ENCODE measurements at regions not wholly inside any gene's neighbourhood (a gene's known extent, or its start where the extent isn't known, plus 50 kb on each side); places are given as distances from the start of the nearest gene placed in this dataset.

GRCh38 chr13:89951341-89951740, 1396.1 kb upstream of the MIR17HG start:
- Histone ChIP-seq H3K9me2 (replicated peaks; ENCODE audit: low read length) (no peaks in the 10 kb centered on the region), H3K4me3 (ENCODE audit: low read length) (no peak overlapping the region), H3K9ac (ENCODE audit: low read length) (no peak overlapping the region), H3K27me3 (ENCODE audit: low read length) (no peaks in the 10 kb centered on the region), H3K9me3 (ENCODE audit: low read length) (no peaks in the 10 kb centered on the region), H2AFZ (ENCODE audit: low read length) (no peak overlapping the region), H3K27ac (ENCODE audit: low read length) (no peak overlapping the region), H3K4me2 (ENCODE audit: low read length) (no peak overlapping the region), H3K79me2 (ENCODE audit: low read length) (no peaks in the 10 kb centered on the region), H4K20me1 (ENCODE audit: low read length) (no peaks in the 10 kb centered on the region), H3K36me3 (ENCODE audit: low read depth, low read length) (no peaks in the 10 kb centered on the region), H3F3A (ENCODE audit: low read length, unreplicated experiment) (no peaks in the 10 kb centered on the region), H3K4me1 (ENCODE audit: insufficient read depth, low read length) (no peaks in the 10 kb centered on the region)
- TF ChIP-seq CTCF (conservative IDR thresholded peaks at IDR 0.05; ENCODE audit: low read depth, low read length), result no peak
- no peak for TF ChIP-seq EZH2phosphoT487 (IDR thresholded peaks at IDR 0.05; ENCODE audit: borderline replicate concordance, low read length)
- no peak for TF ChIP-seq EZH2 (IDR thresholded peaks at IDR 0.05; ENCODE audit: low read length, unreplicated experiment)
- DNase-seq (no peak), ATAC-seq (no peak)
- ChIA-PET POLR2A (ENCODE audit: unreplicated experiment) (interaction anchor here (0.5 kb wide), 1 partner anchor 627 kb away, joined by 3 read pairs; no protein-coding TSS in a partner anchor), CTCF (no interaction called here)
- intact Hi-C loops (cut with micrococcal nuclease), result loop anchor here (10.0 kb wide), 2 partner anchors 103 to 413 kb away; no protein-coding TSS in a partner anchor
- BruUV-seq (replicated peaks), result no TSS peak

GRCh38 chr13:89953581-89953980, 1393.9 kb upstream of the MIR17HG start:
- CTCF ChIA-PET, result no interaction called here
- Histone ChIP-seq H3K79me2 (ENCODE audit: low read length) (no peaks in the 10 kb centered on the region), H3K9ac (ENCODE audit: low read length) (no peak overlapping the region), H3K27ac (ENCODE audit: low read length) (no peak overlapping the region), H3K4me2 (ENCODE audit: low read length) (no peak overlapping the region), H3F3A (ENCODE audit: low read length, unreplicated experiment) (no peaks in the 10 kb centered on the region), H3K9me2 (replicated peaks; ENCODE audit: low read length) (no peaks in the 10 kb centered on the region), H3K9me3 (ENCODE audit: low read length) (no peaks in the 10 kb centered on the region), H3K36me3 (ENCODE audit: low read depth, low read length) (no peaks in the 10 kb centered on the region), H4K20me1 (ENCODE audit: low read length) (no peaks in the 10 kb centered on the region), H3K4me3 (ENCODE audit: low read length) (no peak overlapping the region), H3K27me3 (ENCODE audit: low read length) (no peaks in the 10 kb centered on the region), H2AFZ (ENCODE audit: low read length) (no peak overlapping the region), H3K4me1 (ENCODE audit: insufficient read depth, low read length) (no peaks in the 10 kb centered on the region)
- TF ChIP-seq EZH2phosphoT487 (IDR thresholded peaks at IDR 0.05; ENCODE audit: borderline replicate concordance, low read length) (no peak), EZH2 (IDR thresholded peaks at IDR 0.05; ENCODE audit: low read length, unreplicated experiment) (no peak), CTCF (conservative IDR thresholded peaks at IDR 0.05; ENCODE audit: low read depth, low read length) (no peak)
- BruUV-seq (replicated peaks), result no TSS peak
- intact Hi-C loops (cut with micrococcal nuclease), result loop anchor here (10.0 kb wide), 2 partner anchors 101 to 411 kb away; no protein-coding TSS in a partner anchor
- POLR2A ChIA-PET (ENCODE audit: unreplicated experiment), result no interaction called here
- ATAC-seq (no peak), DNase-seq (no peak)

GRCh38 chr13:89955773-89956172, 1391.7 kb upstream of the MIR17HG start:
- CTCF ChIA-PET, result no interaction called here
- Histone ChIP-seq H3K27me3 (ENCODE audit: low read length) (no peaks in the 10 kb centered on the region), H3K4me2 (ENCODE audit: low read length) (no peak overlapping the region), H3K9me2 (replicated peaks; ENCODE audit: low read length) (no peaks in the 10 kb centered on the region), H3K9me3 (ENCODE audit: low read length) (no peaks in the 10 kb centered on the region), H3F3A (ENCODE audit: low read length, unreplicated experiment) (no peaks in the 10 kb centered on the region), H3K9ac (ENCODE audit: low read length) (no peak overlapping the region), H3K27ac (ENCODE audit: low read length) (no peak overlapping the region), H4K20me1 (ENCODE audit: low read length) (no peaks in the 10 kb centered on the region), H3K4me1 (ENCODE audit: insufficient read depth, low read length) (no peaks in the 10 kb centered on the region), H3K79me2 (ENCODE audit: low read length) (no peaks in the 10 kb centered on the region), H3K36me3 (ENCODE audit: low read depth, low read length) (no peaks in the 10 kb centered on the region), H2AFZ (ENCODE audit: low read length) (no peak overlapping the region), H3K4me3 (ENCODE audit: low read length) (no peak overlapping the region)
- POLR2A ChIA-PET (ENCODE audit: unreplicated experiment), result no interaction called here
- ATAC-seq, result no peak
- intact Hi-C loops (cut with micrococcal nuclease), result loop anchor here (10.0 kb wide), 2 partner anchors 99 to 409 kb away; no protein-coding TSS in a partner anchor
- DNase-seq, result no peak
- TF ChIP-seq EZH2phosphoT487 (IDR thresholded peaks at IDR 0.05; ENCODE audit: borderline replicate concordance, low read length), result no peak
- no peak for TF ChIP-seq EZH2 (IDR thresholded peaks at IDR 0.05; ENCODE audit: low read length, unreplicated experiment)
- TF ChIP-seq CTCF (conservative IDR thresholded peaks at IDR 0.05; ENCODE audit: low read depth, low read length), result no peak
- no TSS peak for BruUV-seq (replicated peaks)
